Adrenal gland (tissue), 9 donors: ENCODE measurements at regions not wholly inside any gene's neighbourhood (a gene's known extent, or its start where the extent isn't known, plus 50 kb on each side); places are given as distances from the start of the nearest gene placed in this dataset.

ENCODE experiments used
- DNase-seq, 7 donors: peaks; one replicate each; pipeline ENCODE4 v3.0.0-alpha.2; 2019 to 2020
- H3K27ac ChIP-seq, 5 donors: fragments of 200-600 bp; sonication (generic) in 4 of 5; 1 replicate in 3 of 5; 2 replicates in 2 of 5; pipeline versions ENCODE4 v1.5.1 to v1.8.0; 2016 to 2020; ENCODE audit warnings: mild to moderate bottlenecking in 1 of 5
- H3K27me3 ChIP-seq: fragments of 200-600 bp; 2 replicates; pipeline ENCODE4 v1.8.0; 2021
- H3K36me3 ChIP-seq, 2 donors: fragments of 200-600 bp; replicated peaks in 1 of 2; 1 replicate in 1 of 2; 2 replicates in 1 of 2; pipeline versions ENCODE4 v1.5.1 to v1.8.0; 2018 to 2022
- H3K4me1 ChIP-seq, 2 donors: fragments of 200-600 bp; replicated peaks in 1 of 2; 1 replicate in 1 of 2; 2 replicates in 1 of 2; pipeline versions ENCODE4 v1.5.1 to v1.8.0; 2018 to 2021
- H3K4me3 ChIP-seq, 4 donors: fragments of 200-600 bp; sonication (generic) in 3 of 4; one replicate each; pipeline ENCODE4 v1.5.1; 2016 to 2018
- H3K9me3 ChIP-seq, 3 donors: fragments of 200-600 bp; sonication (generic) in 1 of 3; replicated peaks in 1 of 3; 1 replicate in 2 of 3; 2 replicates in 1 of 3; pipeline versions ENCODE4 v1.5.1 to v1.8.0; 2016 to 2021
- POLR2A ChIP-seq, 2 donors: fragments of 450-650 bp; IDR thresholded peaks; one replicate each; pipeline ENCODE4 v1.6.1; 2017; ENCODE audit warnings: antibody characterized with exemption in 2 of 2, mild to moderate bottlenecking in 2 of 2, moderate library complexity in 1 of 2
- WGBS, 4 donors: extraction: QIAGEN DNeasy Blood & Tissue Kit in 2 of 4; methylation state at CpG; one replicate each; pipeline versions ENCODE4 v1.1.5 to v1.1.7; 2013 to 2017; 5-methylcytosine and 5-hydroxymethylcytosine counted together
- intact Hi-C, 2 donors: fragments of 100-400 bp; cut with DNase I; formaldehyde crosslinking; loops; one replicate each; pipeline versions ENCODE4 v1.14.1 to v1.15.0; 2022 to 2023
- TF ChIP-seq, protein P1 (sequence below), 6 experiments: fragments of 450-650 bp in 4 of 6; fragments of 200-600 bp in 2 of 6; sonication (generic) in 1 of 6; IDR thresholded peaks; 1 replicate in 5 of 6; 2 replicates in 1 of 6; pipeline versions ENCODE4 v1.5.1 to v1.8.0; 2016 to 2021; ENCODE audit warnings: antibody characterized with exemption in 6 of 6, mild to moderate bottlenecking in 2 of 6, moderate library complexity in 1 of 6
- donor health status: healthy with polysubstance abuse.
- donor health status: Bipolar disorder and iron deficiency.
- donor health status: DM: yes; HTN: yes; CAD: no.
- donor health status: DM: no; HTN: no; CAD: no.
- donor health status: DM: no; HTN: no; CAD: no.

DNA sequence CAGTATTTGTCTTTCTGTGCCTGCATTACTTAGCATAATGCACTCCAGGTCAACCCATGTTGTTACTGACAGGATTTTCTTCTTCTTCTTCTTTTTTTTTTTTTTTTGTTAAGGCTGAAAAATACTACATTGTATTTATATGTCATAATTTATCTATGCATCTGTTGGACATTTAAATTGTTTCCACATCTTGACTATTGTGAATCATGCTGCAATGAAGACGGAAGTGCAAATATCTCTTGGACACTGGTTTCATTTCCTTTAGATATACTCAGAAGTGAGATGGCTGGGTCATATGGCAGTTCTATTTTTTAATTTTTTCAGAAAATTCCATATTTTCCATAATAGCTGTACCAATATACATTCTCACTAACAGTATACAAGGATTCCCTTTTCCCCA, 272.7 kb upstream of the PMFBP1 start:
- intact Hi-C loops, result no loop called here
- no peaks in the 10 kb centered on the region for H3K36me3 ChIP-seq

DNA sequence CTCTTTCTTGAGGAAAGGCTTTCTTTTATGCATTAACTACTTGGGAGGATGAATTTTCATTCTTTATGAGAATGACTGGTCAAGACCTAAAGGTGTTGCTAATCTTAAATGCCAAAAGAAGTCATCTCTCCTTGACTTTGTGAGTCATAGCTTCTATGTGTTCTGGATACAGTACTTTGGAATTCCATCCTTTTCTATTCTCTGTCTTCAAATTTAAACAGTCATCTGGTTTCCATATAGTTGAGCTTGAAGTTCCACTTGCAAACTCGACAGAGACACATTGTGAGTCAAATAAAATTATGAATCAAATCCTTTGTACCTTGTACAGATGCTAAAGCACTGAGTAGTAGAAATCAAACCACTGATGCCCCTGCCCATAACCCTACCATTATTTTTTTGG, 271.9 kb upstream of the PMFBP1 start:
- intact Hi-C loops, result no loop called here
- no peak for TF ChIP-seq POLR2A (IDR thresholded peaks at IDR 0.05)
- TF ChIP-seq, protein P1, sequence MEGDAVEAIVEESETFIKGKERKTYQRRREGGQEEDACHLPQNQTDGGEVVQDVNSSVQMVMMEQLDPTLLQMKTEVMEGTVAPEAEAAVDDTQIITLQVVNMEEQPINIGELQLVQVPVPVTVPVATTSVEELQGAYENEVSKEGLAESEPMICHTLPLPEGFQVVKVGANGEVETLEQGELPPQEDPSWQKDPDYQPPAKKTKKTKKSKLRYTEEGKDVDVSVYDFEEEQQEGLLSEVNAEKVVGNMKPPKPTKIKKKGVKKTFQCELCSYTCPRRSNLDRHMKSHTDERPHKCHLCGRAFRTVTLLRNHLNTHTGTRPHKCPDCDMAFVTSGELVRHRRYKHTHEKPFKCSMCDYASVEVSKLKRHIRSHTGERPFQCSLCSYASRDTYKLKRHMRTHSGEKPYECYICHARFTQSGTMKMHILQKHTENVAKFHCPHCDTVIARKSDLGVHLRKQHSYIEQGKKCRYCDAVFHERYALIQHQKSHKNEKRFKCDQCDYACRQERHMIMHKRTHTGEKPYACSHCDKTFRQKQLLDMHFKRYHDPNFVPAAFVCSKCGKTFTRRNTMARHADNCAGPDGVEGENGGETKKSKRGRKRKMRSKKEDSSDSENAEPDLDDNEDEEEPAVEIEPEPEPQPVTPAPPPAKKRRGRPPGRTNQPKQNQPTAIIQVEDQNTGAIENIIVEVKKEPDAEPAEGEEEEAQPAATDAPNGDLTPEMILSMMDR (IDR thresholded peaks at IDR 0.05), result no peak
- H3K4me1 ChIP-seq, result no peaks in the 10 kb centered on the region
- H3K27me3 ChIP-seq, result no peaks in the 10 kb centered on the region
- H3K9me3 ChIP-seq, result no peaks in the 10 kb centered on the region
- no peaks in the 10 kb centered on the region for H3K36me3 ChIP-seq
- no peak overlapping the region for H3K27ac ChIP-seq
- H3K4me3 ChIP-seq, result no peak overlapping the region
- no peak for DNase-seq
- 78 to 82% (median 81%) methylated on average over 1 of the region's 1 CpG for WGBS, 4 donors

More for the DNA sequence above, 272.7 kb upstream of the PMFBP1 start:
- no peak for TF ChIP-seq POLR2A (IDR thresholded peaks at IDR 0.05)
- TF ChIP-seq, protein P1 (IDR thresholded peaks at IDR 0.05), result no peak
- no peaks in the 10 kb centered on the region for H3K4me1 ChIP-seq
- no peak overlapping the region for H3K27ac ChIP-seq
- H3K9me3 ChIP-seq, result no peaks in the 10 kb centered on the region
- no peak overlapping the region for H3K4me3 ChIP-seq
- DNase-seq, result no peak
- WGBS, 4 donors, result 70 to 88% (median 81%) methylated on average over 1 of the region's 1 CpG
- H3K27me3 ChIP-seq, result no peaks in the 10 kb centered on the region

DNA sequence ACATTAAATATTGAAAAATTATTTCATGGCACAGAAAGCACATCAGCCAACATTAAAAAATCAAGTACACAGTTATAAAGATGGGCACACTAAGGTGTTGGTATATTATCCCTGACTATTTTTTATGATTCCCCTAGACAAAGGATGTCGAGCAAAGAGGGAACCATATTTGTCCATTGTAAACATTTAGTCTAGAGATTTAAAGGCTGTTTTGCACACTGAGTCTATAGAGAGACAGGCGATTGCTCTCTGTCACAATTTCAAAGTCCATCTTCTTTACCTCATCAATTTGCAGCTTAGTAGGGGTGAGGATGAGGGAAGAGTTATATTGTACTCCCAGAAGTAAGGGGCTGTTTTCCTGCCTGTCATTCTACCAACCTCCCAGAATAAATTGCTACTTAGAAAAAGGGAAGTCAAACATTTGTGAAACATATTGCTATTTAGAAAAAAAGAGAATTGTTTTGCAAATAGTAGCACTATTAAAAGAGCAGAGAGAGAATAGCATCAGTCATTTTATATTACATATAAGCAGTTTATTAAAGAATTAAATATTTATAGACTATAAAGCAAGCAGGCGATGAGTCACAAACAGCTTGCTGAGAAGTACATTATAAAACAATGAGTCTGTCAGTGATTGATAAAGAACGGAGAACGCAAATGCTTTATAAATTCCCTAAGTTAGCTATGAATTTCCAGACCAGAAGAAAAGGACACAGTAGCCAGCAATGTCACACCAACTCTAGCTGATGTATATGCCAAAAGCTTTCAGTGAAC, 270.6 kb upstream of the PMFBP1 start:
- Histone ChIP-seq H3K4me1 (no peaks in the 10 kb centered on the region), H3K27ac (no peak overlapping the region), H3K4me3 (no peak overlapping the region), H3K9me3 (no peaks in the 10 kb centered on the region), H3K36me3 (no peaks in the 10 kb centered on the region), H3K27me3 (no peaks in the 10 kb centered on the region)
- DNase-seq, result no peak
- intact Hi-C loops, result no loop called here
- no peak for TF ChIP-seq POLR2A (IDR thresholded peaks at IDR 0.05)
- TF ChIP-seq, protein P1 (IDR thresholded peaks at IDR 0.05), result no peak
- 79 to 88% (median 84%) methylated on average over 5 of the region's 5 CpGs for WGBS, 4 donors

DNA sequence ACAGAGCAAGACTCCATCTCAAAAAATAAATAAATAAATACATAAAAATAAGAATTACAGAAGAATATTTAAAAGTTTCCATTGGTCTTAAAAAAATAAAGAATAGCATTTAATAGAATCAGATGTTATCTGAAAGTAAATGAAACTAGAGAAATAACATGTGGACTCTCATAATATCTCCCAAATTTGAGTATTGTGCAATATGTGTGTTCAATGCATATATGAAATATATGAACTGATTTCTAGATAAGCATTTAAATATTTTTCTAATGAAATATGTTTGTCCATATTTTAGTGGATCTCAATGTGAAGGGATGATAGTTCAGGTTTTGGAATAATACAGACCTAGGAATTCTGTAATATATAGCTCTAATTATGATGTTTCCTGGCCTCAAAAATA, 265.9 kb upstream of the PMFBP1 start:
- H3K36me3 ChIP-seq, result no peaks in the 10 kb centered on the region
- no peak for DNase-seq
- intact Hi-C loops, result no loop called here

More for the DNA sequence above, 265.9 kb upstream of the PMFBP1 start:
- TF ChIP-seq, protein P1 (IDR thresholded peaks at IDR 0.05), result no peak
- TF ChIP-seq POLR2A (IDR thresholded peaks at IDR 0.05), result no peak
- Histone ChIP-seq H3K27ac (no peak overlapping the region), H3K27me3 (no peaks in the 10 kb centered on the region), H3K4me3 (no peak overlapping the region), H3K9me3 (peaks cover 3 to 20% (median 12%) of the 10 kb centered on the region in 3 donors), H3K4me1 (no peaks in the 10 kb centered on the region)
